ENCODE measurements at regions not wholly inside any gene's neighbourhood (a gene's known extent, or its start where the extent isn't known, plus 50 kb on each side); places are given as distances from the start of the nearest gene placed in this dataset.

GRCh38 chr3:137285924-137286323, 328.1 kb downstream of the IL20RB start:
- ChIA-PET POLR2A (ENCODE audit: low non-redundant PET) (no interaction called here), CTCF (no interaction called here)
- H3K27me3 ChIP-seq (replicated peaks; ENCODE audit: insufficient read depth, low read depth, low read length, poor library complexity) = peaks cover 19% of the 10 kb centered on the region
- no peaks in the 10 kb centered on the region for H3K9me3 ChIP-seq (ENCODE audit: low read depth, low read length, poor library complexity, severe bottlenecking)
- intact Hi-C loops (cut with micrococcal nuclease; ENCODE audit: unreplicated experiment) = no loop called here
- no TSS peak for BruUV-seq (replicated peaks)
- H3K27ac ChIP-seq (ENCODE audit: low read depth, low read length, poor library complexity, severe bottlenecking) = no peak overlapping the region
- no peaks in the 10 kb centered on the region for H3K4me1 ChIP-seq (ENCODE audit: insufficient read depth, low read length, poor library complexity, severe bottlenecking)
- TF ChIP-seq CTCF (conservative IDR thresholded peaks at IDR 0.05; ENCODE audit: low read depth, low read length) = no peak
- TF ChIP-seq EZH2 (IDR thresholded peaks at IDR 0.05; ENCODE audit: borderline replicate concordance, low read depth, low read length, poor library complexity, severe bottlenecking) = no peak
- DNase-seq (ENCODE audit: low spot score) = no peak
- no peak overlapping the region for H3K4me3 ChIP-seq (ENCODE audit: low read depth, low read length, poor library complexity, severe bottlenecking)
- no peaks in the 10 kb centered on the region for H3K36me3 ChIP-seq (ENCODE audit: insufficient read depth, low read length, poor library complexity, severe bottlenecking)

- no peak overlapping the region for H3K27ac ChIP-seq (ENCODE audit: low read depth, low read length, poor library complexity, severe bottlenecking)
- BruUV-seq (replicated peaks) = no TSS peak
- intact Hi-C loops (cut with micrococcal nuclease; ENCODE audit: unreplicated experiment) = no loop called here
- H3K4me1 ChIP-seq (ENCODE audit: insufficient read depth, low read length, poor library complexity, severe bottlenecking) = no peaks in the 10 kb centered on the region
- DNase-seq (ENCODE audit: low spot score) = no peak
- H3K27me3 ChIP-seq (replicated peaks; ENCODE audit: insufficient read depth, low read depth, low read length, poor library complexity) = peaks cover 7% of the 10 kb centered on the region
- ChIA-PET POLR2A (ENCODE audit: low non-redundant PET) (no interaction called here), CTCF (no interaction called here)
- no peak overlapping the region for H3K4me3 ChIP-seq (ENCODE audit: low read depth, low read length, poor library complexity, severe bottlenecking)
- H3K9me3 ChIP-seq (ENCODE audit: low read depth, low read length, poor library complexity, severe bottlenecking) = no peaks in the 10 kb centered on the region
- H3K36me3 ChIP-seq (ENCODE audit: insufficient read depth, low read length, poor library complexity, severe bottlenecking) = no peaks in the 10 kb centered on the region
- no peak for TF ChIP-seq EZH2 (IDR thresholded peaks at IDR 0.05; ENCODE audit: borderline replicate concordance, low read depth, low read length, poor library complexity, severe bottlenecking)
- TF ChIP-seq CTCF (conservative IDR thresholded peaks at IDR 0.05; ENCODE audit: low read depth, low read length) = no peak
These were observed 335.3 kb downstream of the IL20RB start for GRCh38 chr3:137293086-137293485.

- BruUV-seq (replicated peaks) = no TSS peak
- Histone ChIP-seq H3K36me3 (ENCODE audit: insufficient read depth, low read length, poor library complexity, severe bottlenecking) (no peaks in the 10 kb centered on the region), H3K4me3 (ENCODE audit: low read depth, low read length, poor library complexity, severe bottlenecking) (no peak overlapping the region), H3K4me1 (ENCODE audit: insufficient read depth, low read length, poor library complexity, severe bottlenecking) (no peaks in the 10 kb centered on the region), H3K27ac (ENCODE audit: low read depth, low read length, poor library complexity, severe bottlenecking) (no peak overlapping the region), H3K9me3 (ENCODE audit: low read depth, low read length, poor library complexity, severe bottlenecking) (no peaks in the 10 kb centered on the region), H3K27me3 (replicated peaks; ENCODE audit: insufficient read depth, low read depth, low read length, poor library complexity) (peaks cover 7% of the 10 kb centered on the region)
- TF ChIP-seq EZH2 (IDR thresholded peaks at IDR 0.05; ENCODE audit: borderline replicate concordance, low read depth, low read length, poor library complexity, severe bottlenecking) = no peak
- ChIA-PET POLR2A (ENCODE audit: low non-redundant PET) (no interaction called here), CTCF (no interaction called here)
- intact Hi-C loops (cut with micrococcal nuclease; ENCODE audit: unreplicated experiment) = no loop called here
- no peak for DNase-seq (ENCODE audit: low spot score)
These were observed 336.4 kb downstream of the IL20RB start for GRCh38 chr3:137294139-137294538.

GRCh38 chr3:137294839-137295238, 337.1 kb downstream of the IL20RB start:
- no peaks in the 10 kb centered on the region for H3K9me3 ChIP-seq (ENCODE audit: low read depth, low read length, poor library complexity, severe bottlenecking)
- ChIA-PET CTCF (no interaction called here), POLR2A (ENCODE audit: low non-redundant PET) (no interaction called here)
- no peak overlapping the region for H3K4me3 ChIP-seq (ENCODE audit: low read depth, low read length, poor library complexity, severe bottlenecking)
- no TSS peak for BruUV-seq (replicated peaks)
- intact Hi-C loops (cut with micrococcal nuclease; ENCODE audit: unreplicated experiment) = no loop called here
- H3K36me3 ChIP-seq (ENCODE audit: insufficient read depth, low read length, poor library complexity, severe bottlenecking) = no peaks in the 10 kb centered on the region
- H3K27me3 ChIP-seq (replicated peaks; ENCODE audit: insufficient read depth, low read depth, low read length, poor library complexity) = peaks cover 7% of the 10 kb centered on the region
- no peak for DNase-seq (ENCODE audit: low spot score)
- H3K27ac ChIP-seq (ENCODE audit: low read depth, low read length, poor library complexity, severe bottlenecking) = no peak overlapping the region
- TF ChIP-seq EZH2 (IDR thresholded peaks at IDR 0.05; ENCODE audit: borderline replicate concordance, low read depth, low read length, poor library complexity, severe bottlenecking) (no peak), CTCF (conservative IDR thresholded peaks at IDR 0.05; ENCODE audit: low read depth, low read length) (no peak)
- no peaks in the 10 kb centered on the region for H3K4me1 ChIP-seq (ENCODE audit: insufficient read depth, low read length, poor library complexity, severe bottlenecking)

Measured in A673 (cell line).